ENCODE measurements at regions not wholly inside any gene's neighbourhood (a gene's known extent, or its start where the extent isn't known, plus 50 kb on each side); places are given as distances from the start of the nearest gene placed in this dataset.

DNA sequence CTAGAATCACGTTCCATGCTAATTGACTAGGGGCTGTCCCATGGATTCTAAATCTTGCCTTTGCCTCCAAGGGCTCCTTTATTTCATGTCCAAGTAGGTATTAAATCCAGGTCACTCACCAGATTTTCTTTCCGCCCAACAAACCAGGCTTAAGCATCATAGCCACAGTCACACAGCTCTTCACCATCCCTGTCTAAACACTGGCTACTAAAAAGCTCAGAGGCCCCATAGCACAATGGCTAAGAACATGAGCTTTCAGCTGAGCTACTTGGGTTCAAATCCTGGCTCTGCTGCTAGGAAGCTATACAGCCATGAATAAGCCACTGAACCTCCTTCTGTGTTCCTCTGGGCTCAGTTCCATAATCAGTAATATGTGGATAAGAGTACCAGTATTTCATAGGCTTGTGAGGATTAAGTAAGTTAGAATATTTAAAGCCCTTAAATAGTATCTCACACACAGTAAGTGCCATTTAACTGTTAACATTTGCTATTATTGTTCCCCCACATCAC lies 277.2 kb upstream of the GJB5 start:
- Histone ChIP-seq H3K27ac (no peak overlapping the region), H3K4me2 (no peak overlapping the region), H3K4me3 (no peak overlapping the region), H3K4me1 (no peaks in the 10 kb centered on the region), H3K9me3 (no peaks in the 10 kb centered on the region)
- DNase-seq (ENCODE audit: low read depth in 1 of 2, low spot score in 1 of 2): peak in 1 of 2 experiments; percentile 6
- TF ChIP-seq, protein P1, sequence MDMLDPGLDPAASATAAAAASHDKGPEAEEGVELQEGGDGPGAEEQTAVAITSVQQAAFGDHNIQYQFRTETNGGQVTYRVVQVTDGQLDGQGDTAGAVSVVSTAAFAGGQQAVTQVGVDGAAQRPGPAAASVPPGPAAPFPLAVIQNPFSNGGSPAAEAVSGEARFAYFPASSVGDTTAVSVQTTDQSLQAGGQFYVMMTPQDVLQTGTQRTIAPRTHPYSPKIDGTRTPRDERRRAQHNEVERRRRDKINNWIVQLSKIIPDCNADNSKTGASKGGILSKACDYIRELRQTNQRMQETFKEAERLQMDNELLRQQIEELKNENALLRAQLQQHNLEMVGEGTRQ (IDR thresholded peaks at IDR 0.05): no peak
- no peak for TF ChIP-seq MAZ (IDR thresholded peaks at IDR 0.05; ENCODE audit: borderline replicate concordance, low read depth, low read length)
- no peak for TF ChIP-seq HEYL (CRISPR knock-in tag; IDR thresholded peaks at IDR 0.05)
- TF ChIP-seq, protein P2, sequence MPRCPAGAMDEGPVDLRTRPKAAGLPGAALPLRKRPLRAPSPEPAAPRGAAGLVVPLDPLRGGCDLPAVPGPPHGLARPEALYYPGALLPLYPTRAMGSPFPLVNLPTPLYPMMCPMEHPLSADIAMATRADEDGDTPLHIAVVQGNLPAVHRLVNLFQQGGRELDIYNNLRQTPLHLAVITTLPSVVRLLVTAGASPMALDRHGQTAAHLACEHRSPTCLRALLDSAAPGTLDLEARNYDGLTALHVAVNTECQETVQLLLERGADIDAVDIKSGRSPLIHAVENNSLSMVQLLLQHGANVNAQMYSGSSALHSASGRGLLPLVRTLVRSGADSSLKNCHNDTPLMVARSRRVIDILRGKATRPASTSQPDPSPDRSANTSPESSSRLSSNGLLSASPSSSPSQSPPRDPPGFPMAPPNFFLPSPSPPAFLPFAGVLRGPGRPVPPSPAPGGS (IDR thresholded peaks at IDR 0.05): no peak
- TF ChIP-seq TFCP2L1 (CRISPR knock-in tag; IDR thresholded peaks at IDR 0.05): no peak
- no peak for TF ChIP-seq HOXA7 (CRISPR knock-in tag; IDR thresholded peaks at IDR 0.05)
- TF ChIP-seq NR3C1 (IDR thresholded peaks at IDR 0.05): no peak
- TF ChIP-seq RNF2 (IDR thresholded peaks at IDR 0.05; ENCODE audit: borderline replicate concordance, low read depth): no peak
- TF ChIP-seq CEBPB (IDR thresholded peaks at IDR 0.05): no peak
- TF ChIP-seq NFE2L2 (conservative IDR thresholded peaks at IDR 0.05; ENCODE audit: low read length): no peak
- no peak for TF ChIP-seq ZNF302 (CRISPR knock-in tag; IDR thresholded peaks at IDR 0.05)
- TF ChIP-seq KDM5A (IDR thresholded peaks at IDR 0.05): no peak
- ChIA-PET CTCF (no interaction called here), POLR2A (no interaction called here)
- WGBS (ENCODE audit: missing lambda C conversion rate): 0% methylated on average over 2 of the region's 2 CpGs
- ATAC-seq: no peak
- FAIRE-seq: no peak

DNA sequence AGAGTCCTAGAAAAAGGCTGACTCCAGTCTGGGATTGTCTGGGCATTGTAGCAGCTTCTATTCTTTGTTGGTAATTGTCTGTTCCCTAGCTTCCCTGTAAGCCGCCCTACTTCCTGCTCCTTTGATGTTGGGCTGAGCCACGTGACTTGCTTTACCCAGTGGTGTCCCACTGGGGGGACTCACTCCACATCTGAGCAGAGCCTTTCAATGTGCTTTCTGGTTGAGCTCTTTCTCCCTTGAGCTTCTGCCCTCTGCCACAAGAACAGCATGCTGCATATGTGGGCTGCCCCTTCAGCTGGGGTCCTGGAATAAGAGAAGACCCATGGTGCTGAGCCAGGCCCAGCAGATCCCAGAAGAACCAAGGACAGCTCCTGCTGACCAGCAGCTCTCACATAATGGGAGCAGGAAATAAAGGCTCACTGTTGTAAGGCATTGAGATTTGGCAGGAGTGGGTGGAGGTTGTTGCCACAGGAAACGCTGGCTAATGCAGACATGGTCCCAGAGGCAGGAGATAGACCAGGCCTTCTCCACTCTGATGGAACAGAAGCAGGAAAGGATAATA lies 276.3 kb upstream of the GJB5 start:
- Histone ChIP-seq H3K27ac (no peak overlapping the region), H3K4me2 (no peak overlapping the region), H3K4me1 (no peaks in the 10 kb centered on the region), H3K9me3 (no peaks in the 10 kb centered on the region), H3K4me3 (no peak overlapping the region)
- DNase-seq (ENCODE audit: low read depth in 1 of 2, low spot score in 1 of 2) (no peak), ATAC-seq (no peak), FAIRE-seq (no peak)
- no peak for TF ChIP-seq MAZ (IDR thresholded peaks at IDR 0.05; ENCODE audit: borderline replicate concordance, low read depth, low read length)
- TF ChIP-seq EHMT2 (IDR thresholded peaks at IDR 0.05; ENCODE audit: low read depth): no peak
- TF ChIP-seq TFCP2L1 (CRISPR knock-in tag; IDR thresholded peaks at IDR 0.05): no peak
- no peak for TF ChIP-seq HOXA7 (CRISPR knock-in tag; IDR thresholded peaks at IDR 0.05)
- TF ChIP-seq, protein P2 (IDR thresholded peaks at IDR 0.05): no peak
- TF ChIP-seq, protein P3, sequence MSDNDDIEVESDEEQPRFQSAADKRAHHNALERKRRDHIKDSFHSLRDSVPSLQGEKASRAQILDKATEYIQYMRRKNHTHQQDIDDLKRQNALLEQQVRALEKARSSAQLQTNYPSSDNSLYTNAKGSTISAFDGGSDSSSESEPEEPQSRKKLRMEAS (IDR thresholded peaks at IDR 0.05): no peak
- TF ChIP-seq JUN (IDR thresholded peaks at IDR 0.05): no peak
- no peak for TF ChIP-seq SREBF2 (IDR thresholded peaks at IDR 0.05)
- TF ChIP-seq EP300 (IDR thresholded peaks at IDR 0.05): no peak
- no peak for TF ChIP-seq MYC (IDR thresholded peaks at IDR 0.05; ENCODE audit: borderline replicate concordance, low read length)
- no peak for TF ChIP-seq CBX2 (IDR thresholded peaks at IDR 0.05; ENCODE audit: borderline replicate concordance, low read depth)
- no peak for TF ChIP-seq KDM1A (IDR thresholded peaks at IDR 0.05; ENCODE audit: low read depth)
- TF ChIP-seq HEYL (CRISPR knock-in tag; IDR thresholded peaks at IDR 0.05): no peak
- no peak for TF ChIP-seq NFE2L2 (conservative IDR thresholded peaks at IDR 0.05; ENCODE audit: low read length)
- no peak for TF ChIP-seq POLR2AphosphoS2 (conservative IDR thresholded peaks at IDR 0.05; ENCODE audit: low read length)
- TF ChIP-seq ZFP36 (IDR thresholded peaks at IDR 0.05; ENCODE audit: borderline replicate concordance, partially characterized antibody): no peak
- TF ChIP-seq CHD2 (IDR thresholded peaks at IDR 0.05; ENCODE audit: low read length, partially characterized antibody): no peak
- 0% methylated on average over 3 of the region's 3 CpGs for WGBS (ENCODE audit: missing lambda C conversion rate)
- ChIA-PET CTCF (no interaction called here), POLR2A (no interaction called here)
